ENCODE measurements at regions not wholly inside any gene's neighbourhood (a gene's known extent, or its start where the extent isn't known, plus 50 kb on each side); places are given as distances from the start of the nearest gene placed in this dataset.

DNA sequence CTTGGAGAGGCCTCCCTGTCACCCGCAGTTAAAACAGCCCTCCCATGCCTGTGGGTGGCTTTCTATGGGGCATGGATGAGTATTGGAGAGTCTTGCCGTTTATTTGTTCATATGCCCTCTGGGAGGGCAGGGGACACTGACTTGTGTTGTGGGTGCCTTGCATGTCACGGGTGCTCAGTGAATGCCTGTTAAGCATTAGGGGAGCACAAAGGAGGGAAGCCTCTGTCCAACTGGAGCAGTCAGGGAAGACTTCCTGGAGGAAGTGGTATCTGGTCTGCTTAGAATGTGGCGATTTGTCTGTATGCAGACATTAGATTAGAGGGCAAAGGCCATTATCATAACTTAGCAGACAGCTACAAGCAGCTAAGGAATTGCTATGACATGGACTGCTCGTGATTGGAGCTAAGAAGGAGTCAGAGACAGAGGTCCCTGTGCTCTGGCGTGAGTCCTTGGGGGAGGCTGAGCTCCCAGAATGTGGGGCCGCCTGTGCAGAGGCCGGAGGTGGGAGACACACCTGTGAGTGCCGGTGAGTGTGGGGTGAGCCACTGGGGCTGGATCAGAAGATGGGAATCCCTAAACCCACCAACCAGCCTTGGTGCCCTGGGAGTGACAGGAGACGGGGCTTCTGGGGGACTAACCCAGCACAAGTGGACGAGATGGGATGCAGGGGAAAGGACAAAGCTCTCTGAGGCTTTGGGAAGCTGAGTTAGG, 286.1 kb downstream of the SEC14L1 start:
- peaks cover 4% of the 10 kb centered on the region for H3K36me3 Mint-ChIP-seq (ENCODE audit: low read depth, unreplicated experiment)

DNA sequence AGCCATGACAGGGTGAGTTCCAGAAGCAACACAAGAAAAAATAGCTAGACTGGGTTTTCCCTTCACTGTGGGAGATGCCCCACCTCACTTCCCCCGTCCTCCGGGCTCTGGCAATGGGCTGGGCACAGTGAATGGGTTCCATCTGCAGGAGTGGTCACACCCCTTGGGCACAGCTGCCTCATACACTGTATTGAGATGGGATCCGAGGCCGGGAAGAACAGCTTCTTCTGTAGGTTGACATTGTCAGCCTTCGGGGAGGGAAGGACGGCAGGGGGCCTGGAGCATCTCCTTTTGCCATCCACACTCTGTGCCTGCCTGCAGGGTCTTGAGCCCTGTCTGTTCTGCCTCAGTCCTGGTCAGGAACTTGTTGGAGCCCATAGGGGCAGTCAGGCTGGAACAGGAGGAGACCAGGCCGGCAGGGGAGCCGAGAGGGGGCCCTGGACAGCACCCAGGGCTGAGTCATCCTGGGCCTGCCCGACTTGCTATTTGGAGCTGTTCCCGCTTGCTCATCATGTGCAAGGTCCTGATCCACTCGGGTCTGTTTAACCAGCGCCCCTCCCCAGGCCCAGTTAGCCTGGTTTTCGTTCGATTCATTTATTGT, 286.7 kb downstream of the SEC14L1 start:
- no peak overlapping the region for H3K4me3 Mint-ChIP-seq (ENCODE audit: unreplicated experiment)
- no peak overlapping the region for H3K27ac Mint-ChIP-seq (ENCODE audit: unreplicated experiment)
- TF ChIP-seq CTCF (IDR thresholded peaks at IDR 0.05; ENCODE audit: unreplicated experiment): no peak
- peaks cover 66% of the 10 kb centered on the region for H3K4me1 Mint-ChIP-seq (ENCODE audit: unreplicated experiment)
- H3K27me3 Mint-ChIP-seq (ENCODE audit: unreplicated experiment): peaks cover 19% of the 10 kb centered on the region
- no peak for DNase-seq (ENCODE audit: low spot score)
- peaks cover 4% of the 10 kb centered on the region for H3K36me3 Mint-ChIP-seq (ENCODE audit: low read depth, unreplicated experiment)
- no peaks in the 10 kb centered on the region for H3K9me3 Mint-ChIP-seq (ENCODE audit: unreplicated experiment)

More for the DNA sequence above, 286.1 kb downstream of the SEC14L1 start:
- Mint-ChIP-seq H3K27ac (ENCODE audit: unreplicated experiment) (peak overlapping the region; percentile 91), H3K4me3 (ENCODE audit: unreplicated experiment) (peak overlapping the region; percentile 59), H3K27me3 (ENCODE audit: unreplicated experiment) (peaks cover 17% of the 10 kb centered on the region), H3K9me3 (ENCODE audit: unreplicated experiment) (no peaks in the 10 kb centered on the region), H3K4me1 (ENCODE audit: unreplicated experiment) (peaks cover 60% of the 10 kb centered on the region)
- TF ChIP-seq CTCF (IDR thresholded peaks at IDR 0.05; ENCODE audit: unreplicated experiment): no peak
- no peak for DNase-seq (ENCODE audit: low spot score)

DNA sequence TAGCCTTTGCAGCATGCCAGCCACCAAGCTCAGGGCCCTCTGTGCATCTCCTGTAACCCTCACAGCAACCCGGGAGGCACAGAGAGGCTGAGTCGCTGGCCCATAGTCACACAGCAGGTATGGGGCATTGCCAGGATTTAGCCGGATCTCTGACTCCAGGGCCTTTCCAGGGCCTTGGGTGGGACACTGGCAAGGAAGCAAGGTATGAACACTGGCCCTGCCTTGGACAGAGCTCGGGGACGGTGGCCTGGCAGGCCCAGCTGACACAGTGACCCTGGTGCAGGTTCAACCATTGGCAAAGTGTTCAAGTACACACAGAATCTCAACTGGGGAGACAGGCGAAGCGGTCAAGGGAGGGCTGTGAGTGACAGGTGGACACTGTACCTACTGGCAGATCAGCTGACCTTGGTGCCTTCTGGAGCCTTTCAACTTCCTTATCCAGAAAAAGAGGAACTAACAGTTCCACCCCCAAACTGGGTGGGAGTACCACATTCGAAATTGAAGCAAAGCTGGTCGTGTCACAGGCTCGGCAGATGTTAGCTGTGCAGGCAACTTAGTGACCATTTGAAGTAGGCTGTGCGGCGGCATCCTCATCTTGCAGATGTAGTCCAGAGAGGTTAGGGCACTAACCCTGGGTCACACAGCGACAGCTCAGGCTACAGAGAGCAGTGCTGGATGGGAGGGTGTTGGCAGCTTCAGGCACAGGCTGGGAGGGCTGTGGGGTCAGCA, 287.4 kb downstream of the SEC14L1 start:
- Mint-ChIP-seq H3K4me1 (ENCODE audit: unreplicated experiment) (peaks cover 64% of the 10 kb centered on the region), H3K36me3 (ENCODE audit: low read depth, unreplicated experiment) (peaks cover 4% of the 10 kb centered on the region), H3K4me3 (ENCODE audit: unreplicated experiment) (no peak overlapping the region), H3K9me3 (ENCODE audit: unreplicated experiment) (no peaks in the 10 kb centered on the region), H3K27me3 (ENCODE audit: unreplicated experiment) (peaks cover 19% of the 10 kb centered on the region), H3K27ac (ENCODE audit: unreplicated experiment) (peak overlapping the region; percentile 30)
- no peak for TF ChIP-seq CTCF (IDR thresholded peaks at IDR 0.05; ENCODE audit: unreplicated experiment)
- no peak for DNase-seq (ENCODE audit: low spot score)

GRCh38 chr17:77428749-77429368, 288.1 kb downstream of the SEC14L1 start:
- Mint-ChIP-seq H3K4me3 (ENCODE audit: unreplicated experiment) (peak overlapping the region; percentile 64), H3K9me3 (ENCODE audit: unreplicated experiment) (no peaks in the 10 kb centered on the region), H3K27me3 (ENCODE audit: unreplicated experiment) (peaks cover 18% of the 10 kb centered on the region), H3K27ac (ENCODE audit: unreplicated experiment) (peak overlapping the region; percentile 39), H3K4me1 (ENCODE audit: unreplicated experiment) (peaks cover 65% of the 10 kb centered on the region), H3K36me3 (ENCODE audit: low read depth, unreplicated experiment) (peaks cover 4% of the 10 kb centered on the region)
- no peak for DNase-seq (ENCODE audit: low spot score)
- no peak for TF ChIP-seq CTCF (IDR thresholded peaks at IDR 0.05; ENCODE audit: unreplicated experiment)
